GDM1 (cell line): ENCODE measurements at regions not wholly inside any gene's neighbourhood (a gene's known extent, or its start where the extent isn't known, plus 50 kb on each side); places are given as distances from the start of the nearest gene placed in this dataset.

Experiments used
- DNase-seq: peaks from one replicate; lab custom pipeline; 2025; lab: John Stamatoyannopoulos, UW

DNA sequence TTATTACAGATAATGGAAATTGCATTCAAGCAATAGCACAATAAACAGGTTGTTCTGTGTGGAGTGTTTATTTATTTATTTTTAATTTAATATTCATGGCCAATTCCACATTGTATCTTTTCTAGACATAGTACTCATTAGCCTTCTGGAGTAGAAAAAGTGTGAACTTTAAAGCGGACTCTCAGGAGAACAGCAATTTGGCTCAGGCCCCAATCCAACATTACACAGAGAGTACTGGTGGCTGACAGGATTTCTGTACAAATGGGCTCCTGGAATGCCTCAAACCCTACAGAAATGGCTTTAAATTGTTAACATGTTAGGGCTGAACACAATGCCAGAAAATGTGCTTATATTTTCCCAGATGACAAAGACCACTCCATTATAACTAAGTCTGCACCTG, 533.9 kb upstream of the NXPH2 start:
- DNase-seq: no peak

DNA sequence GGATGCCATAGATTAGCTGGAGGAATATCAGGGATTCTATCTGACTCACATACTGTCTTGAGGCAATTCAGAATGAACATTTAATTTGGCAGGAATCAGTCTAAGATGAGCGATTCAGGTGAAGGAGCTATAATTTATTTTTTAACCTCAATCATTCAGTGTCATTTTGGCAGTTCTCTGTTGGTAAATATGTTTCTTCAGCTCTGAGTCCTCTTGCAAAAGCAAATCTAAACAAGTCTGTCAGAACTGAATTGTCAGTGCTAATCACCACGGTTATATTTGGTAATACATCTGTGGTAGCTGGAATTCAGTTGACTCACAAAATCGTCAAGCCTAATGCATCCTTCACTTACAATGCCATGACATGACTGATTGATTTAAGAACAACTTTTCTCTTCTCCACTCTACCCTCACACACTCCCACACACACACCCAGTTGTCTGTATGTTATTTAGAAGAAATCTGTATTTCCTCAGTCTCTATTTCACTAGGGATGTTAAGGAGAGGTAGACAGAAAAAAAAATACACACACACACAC, 516.6 kb upstream of the NXPH2 start:
- DNase-seq: no peak

DNA sequence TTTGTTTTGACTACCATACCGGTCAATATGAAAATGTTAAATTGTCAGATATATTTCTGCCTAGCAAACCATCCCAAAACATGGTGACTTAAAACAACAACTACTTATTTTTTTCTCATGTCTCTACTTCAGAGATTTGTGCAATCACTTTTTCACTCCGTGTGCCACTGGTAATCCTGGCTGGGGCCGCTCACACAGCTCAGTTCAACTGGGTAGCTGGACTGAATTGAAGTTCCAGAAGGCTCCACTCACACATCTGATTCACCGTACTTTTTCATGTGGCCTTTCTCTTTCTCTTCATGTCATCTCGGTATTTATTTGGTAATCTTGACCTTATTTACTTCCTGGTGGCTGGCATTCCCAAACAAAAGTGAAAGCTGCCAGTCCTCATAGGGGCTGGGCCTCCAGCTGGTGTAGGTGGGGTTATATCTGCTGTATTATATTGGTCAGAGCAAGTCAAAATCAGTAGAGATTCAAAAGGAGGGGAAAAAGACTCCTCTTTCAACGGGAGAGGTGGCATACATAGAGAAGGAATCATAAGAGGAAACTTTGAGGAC, 513.9 kb upstream of the NXPH2 start:
- no peak for DNase-seq

DNA sequence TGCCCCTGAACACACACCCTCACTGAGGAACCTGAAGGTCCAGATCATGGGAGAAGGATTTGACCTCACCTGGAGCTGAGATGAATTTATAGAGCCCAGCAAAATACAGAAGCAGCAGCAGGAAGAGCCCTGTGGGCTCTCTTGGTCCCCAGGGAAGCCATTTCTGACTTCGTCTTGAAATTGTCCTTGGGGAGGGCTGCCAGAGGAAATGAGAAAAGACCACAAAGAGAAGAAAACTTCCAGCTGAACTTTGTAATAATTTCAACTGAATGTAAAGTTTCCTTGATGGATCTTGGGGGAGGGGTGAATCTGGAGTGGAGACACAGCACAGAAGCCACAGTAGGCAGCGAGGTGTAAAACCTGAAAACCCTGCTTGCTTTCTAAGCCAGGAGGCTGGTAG, 500.9 kb upstream of the NXPH2 start:
- no peak for DNase-seq

DNA sequence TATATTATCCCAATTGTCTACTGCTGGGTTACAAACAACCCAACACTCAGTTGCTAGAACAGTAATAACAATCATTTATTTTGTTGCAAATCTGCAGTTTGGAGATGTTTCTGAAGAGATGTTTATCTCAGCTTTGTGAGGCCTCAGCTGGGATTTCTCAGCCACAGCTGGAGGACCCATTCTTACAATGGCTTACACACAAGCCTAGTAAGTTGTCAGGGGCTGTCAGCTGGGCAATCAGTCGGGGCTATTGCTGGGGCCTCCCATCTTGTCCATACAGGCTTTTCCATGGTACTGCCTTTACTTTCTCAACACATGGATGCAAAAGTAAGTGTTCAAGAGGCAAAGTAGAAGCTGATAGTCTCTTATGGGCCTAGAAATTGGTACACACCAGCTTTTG, 491.7 kb upstream of the NXPH2 start:
- DNase-seq: no peak

DNA sequence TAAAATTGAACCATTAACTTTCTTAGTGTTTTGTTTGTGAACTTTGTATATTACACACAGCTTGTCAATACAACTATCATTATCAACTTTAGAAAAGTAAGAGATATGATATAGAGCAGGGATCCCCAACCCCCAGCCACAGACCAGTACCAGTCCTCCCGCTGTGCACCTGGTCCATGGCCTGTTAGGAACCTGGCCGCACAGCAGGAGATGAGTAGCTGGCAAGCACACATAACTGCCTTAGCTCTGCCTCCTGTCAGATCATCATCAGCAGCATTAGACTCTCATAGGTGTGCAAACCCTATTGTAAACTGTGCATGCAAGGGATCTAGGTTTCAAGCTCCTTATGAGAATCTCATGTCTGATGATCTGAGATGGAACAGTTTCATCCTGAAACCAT, 491.0 kb upstream of the NXPH2 start:
- no peak for DNase-seq

DNA sequence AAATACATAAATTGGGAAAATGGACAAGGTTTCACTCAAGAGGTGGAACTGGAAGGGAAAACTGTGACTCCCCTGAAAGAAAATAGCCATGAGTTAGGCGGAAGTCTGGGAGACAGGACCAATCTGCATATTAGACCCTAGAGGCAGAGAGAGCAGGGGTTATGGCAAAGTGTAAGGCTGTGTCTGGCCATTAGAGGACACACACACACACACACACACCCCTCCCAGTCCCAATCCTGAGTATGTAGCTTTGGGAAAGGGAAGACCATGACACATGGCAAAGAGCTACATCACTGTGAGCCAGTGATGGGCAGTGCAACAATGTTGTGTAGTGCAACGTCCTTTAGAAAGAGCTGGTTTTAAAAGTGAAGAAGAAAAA, 479.9 kb upstream of the NXPH2 start:
- no peak for DNase-seq

DNA sequence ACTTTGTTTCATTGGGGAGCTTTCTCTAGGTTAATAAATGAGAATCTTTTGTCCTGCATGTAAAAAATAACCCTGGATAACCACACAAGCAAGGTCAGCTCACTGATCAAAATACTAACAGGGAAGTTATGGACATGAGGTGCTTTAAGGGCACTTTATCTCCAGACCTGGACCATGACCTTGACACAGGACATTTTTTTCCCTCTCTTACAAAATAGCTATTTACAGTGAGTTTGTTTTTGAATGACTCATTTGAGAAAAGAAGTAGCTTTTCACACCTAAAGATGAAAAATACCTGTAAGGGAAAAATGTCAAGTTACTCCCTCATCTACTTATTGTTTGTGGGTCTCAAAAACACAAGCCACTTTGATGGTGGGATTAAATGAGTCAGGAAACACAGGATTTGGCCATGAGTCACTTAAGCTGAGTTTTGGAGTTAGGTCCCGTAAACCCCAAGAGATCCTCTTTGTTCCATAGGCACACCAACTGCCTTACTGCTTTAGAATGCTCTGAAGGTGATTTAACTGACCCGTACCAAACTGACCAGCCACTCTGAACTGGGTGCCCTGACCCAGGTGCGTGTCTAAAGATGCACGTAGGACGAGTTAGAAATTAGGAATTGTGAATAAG, 479.3 kb upstream of the NXPH2 start:
- DNase-seq: no peak

DNA sequence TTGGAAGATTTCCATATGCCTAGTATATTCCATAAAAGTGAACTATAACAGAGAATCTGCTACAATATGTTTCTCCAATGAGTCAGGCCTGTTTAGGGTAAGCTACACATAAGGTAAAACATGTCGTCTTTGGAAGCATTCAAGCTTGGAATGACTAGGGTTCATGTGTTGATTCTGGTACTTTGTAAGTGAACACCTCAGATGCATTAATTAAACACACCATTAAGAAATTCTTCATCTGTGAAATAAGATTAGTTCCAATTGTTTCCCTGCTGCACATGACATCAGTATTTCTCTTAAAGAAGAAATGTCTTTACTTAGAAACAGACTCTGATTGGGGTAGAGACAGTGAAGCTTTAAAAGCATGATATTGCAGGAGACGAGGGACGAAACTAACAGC, 461.1 kb upstream of the NXPH2 start:
- no peak for DNase-seq

DNA sequence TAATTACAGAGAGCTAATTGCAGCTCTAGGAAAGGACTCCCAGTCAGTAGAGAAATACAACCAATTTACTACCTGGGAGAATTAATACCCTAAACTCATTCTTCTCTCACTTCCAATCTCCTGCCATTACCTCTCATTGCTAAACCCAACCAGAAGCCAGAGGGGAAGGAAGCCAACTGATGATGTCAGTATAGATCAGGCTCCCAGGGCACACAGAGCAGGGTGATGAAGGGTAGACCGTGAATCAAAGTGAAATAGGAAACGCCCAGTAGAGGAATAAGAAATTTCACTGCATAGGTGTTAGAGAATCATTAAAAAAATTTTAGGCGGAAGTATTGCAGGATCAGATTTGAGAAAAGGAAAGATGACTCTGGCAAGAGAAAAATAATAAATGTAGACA, 456.8 kb upstream of the NXPH2 start:
- no peak for DNase-seq

DNA sequence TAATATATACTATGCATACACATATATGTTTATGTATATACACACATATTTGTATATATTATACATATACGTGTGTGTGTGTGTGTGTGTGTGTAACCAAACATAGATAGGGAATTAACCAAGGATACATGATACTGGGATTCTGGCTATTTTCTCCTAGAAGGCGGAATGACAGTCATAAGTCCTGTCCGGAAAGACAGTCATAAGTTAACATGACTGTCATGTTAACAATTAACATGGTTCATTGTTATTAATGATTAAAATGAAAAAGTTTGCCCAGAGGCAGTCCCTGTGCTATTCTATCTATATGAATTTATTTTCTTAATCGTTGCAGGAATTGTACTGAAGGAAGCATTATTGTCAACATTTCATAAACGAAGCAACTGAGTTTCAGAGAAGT, 450.7 kb upstream of the NXPH2 start:
- DNase-seq: no peak

DNA sequence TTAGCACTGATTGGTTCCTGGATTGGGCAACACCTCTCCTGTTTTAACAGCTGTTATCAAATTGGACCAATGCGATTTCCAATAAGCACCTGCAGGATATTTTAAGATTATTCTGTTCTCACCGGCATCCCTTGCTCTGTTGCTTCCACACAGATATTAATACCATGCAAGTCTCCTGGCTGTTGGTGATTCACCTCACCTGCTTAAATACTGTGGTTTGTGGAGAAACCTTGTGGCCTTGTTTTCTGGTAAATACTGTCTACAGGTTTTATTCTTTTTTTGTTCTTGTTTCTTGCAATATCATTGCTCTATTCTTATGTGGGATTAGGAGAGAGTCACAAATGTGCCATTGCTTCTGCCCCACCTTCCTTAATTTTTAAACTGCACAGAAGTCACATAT, 448.1 kb upstream of the NXPH2 start:
- no peak for DNase-seq

DNA sequence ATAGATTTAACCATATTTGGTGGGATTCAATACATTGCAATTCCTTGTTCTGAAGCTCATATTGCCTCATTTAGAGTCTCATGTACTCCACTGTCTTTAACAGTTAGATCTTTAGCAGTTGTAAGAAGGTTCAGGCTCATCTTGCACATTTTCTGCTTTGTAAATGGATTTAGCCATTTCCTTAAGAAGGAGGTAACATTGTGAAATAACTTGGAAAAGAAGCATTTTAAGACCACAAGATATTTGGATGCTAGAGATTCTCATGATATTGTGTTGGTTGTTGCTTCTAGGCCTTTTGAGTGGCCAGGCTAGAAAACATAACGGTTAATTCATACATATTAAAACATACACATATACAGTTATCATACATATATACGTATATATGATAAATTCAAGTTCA, 445.8 kb upstream of the NXPH2 start:
- no peak for DNase-seq

DNA sequence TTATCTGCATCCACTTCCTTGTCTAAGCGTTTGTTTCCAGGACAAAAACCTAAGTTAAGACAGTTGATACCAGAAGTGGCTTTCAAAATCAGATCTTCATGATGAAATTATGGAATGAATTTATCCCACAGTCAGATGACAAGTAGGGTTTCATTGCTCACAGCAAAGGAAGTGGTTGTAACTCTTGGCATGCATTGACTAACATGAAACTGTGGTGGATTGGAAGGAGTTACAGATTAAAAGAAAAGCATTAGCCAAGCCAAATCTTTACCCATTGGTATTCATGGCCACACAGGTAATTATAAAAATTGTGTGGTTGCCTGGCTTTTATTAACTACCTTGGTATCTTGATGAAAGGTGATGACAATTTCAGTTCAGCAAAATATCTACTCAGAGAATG, 438.0 kb upstream of the NXPH2 start:
- DNase-seq: no peak

DNA sequence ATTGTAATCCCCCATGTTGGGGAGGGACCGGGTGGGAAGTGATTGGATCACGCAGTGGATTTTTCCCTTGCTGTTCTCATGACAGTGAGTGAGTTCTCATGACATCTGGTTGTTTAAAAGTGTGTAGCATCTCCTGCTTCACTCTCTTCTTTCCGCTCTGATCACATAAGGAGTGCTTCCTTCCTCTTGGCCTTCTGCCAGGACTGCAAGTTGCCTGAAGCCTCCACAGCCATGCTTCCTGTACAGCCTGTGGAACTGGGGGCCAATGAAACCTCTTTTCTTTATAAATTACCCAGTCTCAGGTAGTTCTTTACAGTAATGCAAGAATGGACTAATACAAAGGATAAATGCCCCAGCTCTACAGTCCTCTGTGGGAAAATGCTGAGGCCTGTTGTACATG, 437.5 kb upstream of the NXPH2 start:
- DNase-seq: no peak

DNA sequence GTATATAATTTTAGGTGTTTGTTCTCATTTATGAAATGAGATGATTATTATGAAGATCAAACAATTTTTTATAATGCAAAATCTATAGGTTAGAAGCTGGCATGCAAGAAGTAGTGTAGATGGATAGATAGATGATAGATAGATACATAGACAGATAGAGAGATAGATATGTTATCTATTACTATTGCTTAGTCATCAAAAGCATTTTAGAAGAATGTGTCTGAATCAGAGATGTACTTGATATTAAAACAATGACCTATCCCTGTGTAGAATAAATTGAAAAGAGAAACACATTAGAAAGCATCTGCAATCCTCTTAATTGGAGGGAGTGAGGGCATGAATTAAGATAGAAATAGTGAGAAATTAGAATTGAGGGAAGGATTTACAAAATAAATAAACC, 436.2 kb upstream of the NXPH2 start:
- no peak for DNase-seq

DNA sequence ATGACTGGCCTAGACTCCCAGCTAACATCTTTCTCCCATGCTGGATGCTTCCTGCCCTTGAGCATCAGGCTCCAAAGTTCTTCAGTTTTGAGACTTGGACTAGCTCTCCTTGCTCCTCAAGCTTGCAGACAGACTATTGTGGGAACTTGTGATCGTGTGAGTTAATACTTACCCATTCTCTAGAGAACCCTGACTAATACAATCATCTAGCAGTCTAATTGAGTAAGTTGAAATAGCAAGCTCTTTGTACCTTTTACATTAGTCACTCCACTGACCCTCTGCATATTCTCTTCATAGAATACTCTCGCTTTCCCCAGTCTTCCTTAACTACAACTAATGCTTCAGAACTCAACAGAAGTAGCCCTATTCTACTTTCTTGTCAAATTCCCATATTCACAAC, 434.6 kb upstream of the NXPH2 start:
- no peak for DNase-seq

DNA sequence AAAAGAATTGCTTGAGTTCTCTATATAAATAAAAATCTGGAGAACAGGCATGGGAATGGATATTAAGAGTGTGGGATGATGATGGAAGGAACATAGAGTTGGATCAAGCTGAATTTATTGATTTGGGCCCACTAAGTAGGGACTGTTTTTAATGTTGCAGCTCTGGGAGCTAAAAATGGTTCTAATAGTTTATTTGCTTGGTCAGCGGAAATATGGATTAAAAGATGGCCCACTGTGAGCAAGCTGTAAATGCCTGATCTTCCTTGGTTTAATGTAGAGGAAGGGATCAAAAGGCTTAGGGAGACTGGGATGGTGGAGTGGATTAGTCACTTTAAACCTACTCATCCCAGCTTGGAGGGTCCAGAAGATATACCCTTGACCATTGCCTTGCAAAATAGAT, 429.4 kb upstream of the NXPH2 start:
- DNase-seq: no peak

DNA sequence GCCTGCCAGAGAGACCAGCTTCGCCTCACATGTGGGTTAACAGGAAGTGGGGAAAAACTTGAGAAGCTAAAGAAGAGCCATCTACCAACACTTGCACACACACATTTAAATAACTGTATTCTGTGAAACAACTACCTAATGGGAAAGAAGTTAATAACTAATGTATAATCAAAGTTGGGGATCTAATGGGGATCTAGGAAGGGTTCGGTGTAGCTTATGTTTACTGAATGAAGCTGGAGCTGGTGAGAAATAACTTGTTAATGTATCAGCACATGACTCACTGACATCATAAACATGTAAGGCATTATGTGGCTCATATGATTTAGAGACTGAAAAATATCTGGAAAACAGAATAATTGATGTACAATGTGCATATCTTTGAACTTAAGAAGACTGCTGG, 421.3 kb upstream of the NXPH2 start:
- no peak for DNase-seq

DNA sequence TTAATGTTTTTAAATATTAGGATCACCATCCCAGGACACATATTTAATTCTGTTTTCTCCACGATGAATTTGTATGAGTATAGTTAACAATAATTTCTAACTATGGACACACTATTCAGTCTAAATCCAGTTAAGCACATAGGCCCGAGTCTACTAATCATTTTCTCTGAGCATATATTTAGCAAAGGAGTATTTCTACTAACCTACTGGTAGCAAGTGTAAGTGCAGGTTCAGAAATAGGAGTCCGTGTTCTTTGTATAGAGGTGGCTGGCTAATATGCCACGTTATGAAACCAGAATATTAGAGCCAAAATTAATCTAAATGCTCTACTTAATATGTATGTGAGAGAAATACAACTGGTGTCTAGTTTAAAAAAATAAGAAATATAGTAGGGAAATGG, 416.6 kb upstream of the NXPH2 start:
- no peak for DNase-seq

DNA sequence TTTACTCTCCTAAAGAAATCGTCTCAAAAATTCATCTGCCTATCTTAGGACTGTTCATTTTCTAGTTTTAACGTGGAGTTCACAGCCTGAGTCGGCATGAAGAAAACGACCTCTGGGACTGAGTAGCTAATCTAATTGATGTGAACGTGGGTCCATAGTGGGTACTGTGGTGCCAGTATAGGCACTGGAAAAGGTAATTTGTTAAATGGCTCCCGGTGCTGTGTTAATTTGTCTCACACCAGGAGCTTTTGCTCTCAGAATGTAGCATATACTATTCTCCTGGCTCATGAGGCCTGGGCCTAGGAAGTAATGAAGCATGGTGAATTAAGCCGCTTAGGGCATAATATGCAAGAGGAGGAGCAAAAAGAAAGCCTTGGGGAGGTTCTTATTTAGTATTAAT, 414.4 kb upstream of the NXPH2 start:
- no peak for DNase-seq

DNA sequence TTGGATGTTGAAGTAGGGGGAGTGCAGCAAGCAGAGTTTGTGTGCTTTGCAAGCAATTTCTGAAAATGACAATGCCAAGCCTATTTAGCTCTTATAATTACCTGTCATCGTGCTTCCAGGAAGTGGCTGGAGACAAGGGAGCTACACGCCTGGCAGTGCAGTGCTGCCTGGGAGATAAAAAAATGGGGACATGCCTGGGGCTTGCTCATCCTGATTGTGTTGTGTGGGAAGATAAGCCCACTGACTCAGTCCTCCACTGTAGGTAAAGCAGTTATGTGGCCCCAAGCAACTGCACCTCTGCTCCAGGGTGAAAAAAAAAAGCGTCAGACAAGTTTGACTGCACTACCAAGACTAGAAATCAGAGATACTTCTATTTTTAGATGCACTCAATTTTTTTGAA, 396.9 kb upstream of the NXPH2 start:
- no peak for DNase-seq

DNA sequence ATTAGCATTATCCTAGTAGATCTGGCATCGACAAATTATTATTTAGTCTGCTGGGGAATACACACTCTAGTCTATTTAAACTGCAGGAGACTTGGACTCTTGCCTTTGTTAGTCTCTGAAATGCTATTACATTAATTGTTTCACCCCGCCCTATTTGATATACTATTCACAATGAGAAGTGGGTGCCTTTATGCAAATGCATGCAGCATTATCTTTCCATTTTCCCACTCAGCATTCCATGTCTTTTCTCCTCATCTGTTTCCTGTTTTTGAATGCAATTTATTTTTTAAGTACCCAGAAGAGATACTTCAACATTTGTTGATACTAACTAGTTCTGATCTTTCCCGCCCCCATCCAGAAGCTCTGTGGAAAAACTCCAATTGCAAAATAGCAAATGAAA, 395.3 kb upstream of the NXPH2 start:
- no peak for DNase-seq

DNA sequence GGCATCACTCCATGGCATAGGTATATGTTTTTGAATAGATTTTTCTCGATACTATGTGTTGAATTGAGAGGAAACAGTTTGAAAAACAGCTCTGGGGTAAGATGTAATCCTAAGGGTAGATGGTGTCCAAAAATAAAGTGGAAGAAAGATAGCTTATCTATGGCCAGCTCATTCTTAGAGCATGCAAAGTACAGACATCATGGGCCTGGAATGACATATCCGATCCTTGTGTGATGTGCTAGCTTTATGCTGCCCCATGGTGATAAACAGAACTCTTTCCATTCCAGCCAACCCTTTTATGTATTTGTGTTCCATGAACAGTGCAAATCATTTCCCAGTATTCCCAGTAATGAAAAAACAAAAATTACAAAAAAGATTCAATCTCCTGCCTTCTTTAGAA, 390.2 kb upstream of the NXPH2 start:
- no peak for DNase-seq
